ENCODE measurements at regions not wholly inside any gene's neighbourhood (a gene's known extent, or its start where the extent isn't known, plus 50 kb on each side); places are given as distances from the start of the nearest gene placed in this dataset.

DNA sequence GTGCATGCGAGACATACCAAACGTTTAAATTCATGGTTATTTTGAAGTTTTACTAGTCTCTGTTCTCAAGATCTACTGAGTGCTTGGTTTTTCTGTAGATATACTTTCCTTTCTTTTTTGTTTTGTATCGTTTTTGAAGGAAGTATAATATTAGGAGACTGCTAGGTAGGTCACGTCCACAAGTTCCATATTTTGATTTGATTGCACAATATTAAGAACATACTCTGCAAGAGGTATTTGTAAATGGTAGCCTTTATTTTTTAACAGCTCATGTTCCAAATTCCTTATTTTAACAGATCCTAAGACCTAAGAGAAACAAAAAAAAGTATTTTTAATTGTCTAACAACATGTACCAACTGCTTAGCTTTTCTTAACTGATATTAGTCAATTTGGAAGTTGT lies 156.7 kb downstream of the SERPINI1 start:
- no peak for DNase-seq

DNA sequence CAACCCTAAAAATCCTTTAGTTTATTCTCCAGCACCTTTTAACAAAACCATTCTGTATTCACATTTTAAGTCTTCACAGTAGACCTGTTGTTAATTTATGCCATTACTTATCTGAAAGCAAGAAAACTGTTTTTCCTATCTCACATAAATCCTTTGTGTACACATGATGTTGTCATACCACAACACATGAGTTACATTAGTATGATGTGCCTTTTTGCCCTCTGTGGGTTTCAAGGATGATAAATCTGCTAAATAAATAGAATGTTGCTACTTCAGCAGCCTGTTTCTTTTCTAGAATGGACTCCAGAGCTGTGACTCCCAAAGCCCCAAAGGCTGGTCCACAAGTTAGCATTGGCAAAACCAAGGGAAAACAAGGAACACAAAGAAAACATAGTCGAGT lies 151.6 kb downstream of the SERPINI1 start:
- no peak for DNase-seq

DNA sequence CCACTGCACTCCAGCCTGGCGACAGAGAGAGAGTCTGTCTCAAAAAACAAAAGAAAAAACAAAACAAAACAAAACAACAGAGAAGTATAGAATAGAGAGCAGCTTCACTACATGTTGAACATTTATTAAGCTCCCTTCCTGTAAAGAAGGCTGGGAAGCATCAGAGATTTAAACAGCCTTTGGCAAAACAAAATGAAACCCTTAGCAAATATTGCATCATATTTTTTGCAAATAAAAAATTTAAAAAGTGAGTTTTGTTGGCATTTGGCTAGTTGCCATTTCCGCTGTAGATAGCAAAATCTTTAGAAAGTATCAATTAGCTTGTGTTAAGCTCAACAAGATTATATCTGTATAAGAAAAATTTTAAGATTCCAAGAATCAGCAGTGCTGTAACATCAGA lies 151.2 kb downstream of the SERPINI1 start:
- no peak for DNase-seq

DNA sequence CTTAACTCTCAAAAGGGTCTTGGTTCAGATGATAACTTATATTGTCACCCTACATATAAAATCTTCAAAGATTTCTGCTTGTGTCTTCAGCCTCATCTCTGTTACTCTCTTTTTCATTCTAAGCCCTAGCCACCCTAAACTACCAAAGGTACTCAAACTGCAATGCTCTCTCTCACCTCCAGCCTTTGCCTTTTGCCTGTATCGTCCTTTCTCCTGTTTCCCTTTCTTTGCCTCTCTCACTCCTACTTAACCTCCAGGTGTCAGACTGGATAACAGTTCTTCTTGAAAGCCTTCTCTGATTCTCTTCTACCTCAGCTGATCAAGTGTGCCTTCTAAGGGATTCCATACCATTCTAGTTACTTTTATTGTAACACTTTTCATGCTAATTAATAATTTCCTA lies 149.8 kb downstream of the SERPINI1 start:
- no peak for DNase-seq

DNA sequence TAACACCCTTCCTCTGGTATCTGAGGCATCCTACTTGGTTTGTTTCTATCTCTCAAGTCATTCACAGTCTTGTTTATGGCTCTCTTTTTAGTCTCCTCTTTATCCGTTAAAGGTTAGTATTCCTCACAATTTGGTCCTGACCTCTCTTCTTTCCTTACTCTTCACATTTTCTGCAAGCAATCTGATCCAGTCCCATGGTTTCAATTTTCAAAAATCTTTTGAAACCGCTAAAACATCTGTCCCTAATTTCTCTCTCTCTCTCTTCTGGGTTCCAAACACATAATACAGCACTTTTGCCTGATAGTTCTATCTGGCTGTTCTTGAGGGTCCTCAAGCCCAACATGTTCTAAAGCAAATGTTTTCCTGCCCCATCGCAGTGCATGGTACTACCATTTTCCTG lies 149.0 kb downstream of the SERPINI1 start:
- DNase-seq: no peak

DNA sequence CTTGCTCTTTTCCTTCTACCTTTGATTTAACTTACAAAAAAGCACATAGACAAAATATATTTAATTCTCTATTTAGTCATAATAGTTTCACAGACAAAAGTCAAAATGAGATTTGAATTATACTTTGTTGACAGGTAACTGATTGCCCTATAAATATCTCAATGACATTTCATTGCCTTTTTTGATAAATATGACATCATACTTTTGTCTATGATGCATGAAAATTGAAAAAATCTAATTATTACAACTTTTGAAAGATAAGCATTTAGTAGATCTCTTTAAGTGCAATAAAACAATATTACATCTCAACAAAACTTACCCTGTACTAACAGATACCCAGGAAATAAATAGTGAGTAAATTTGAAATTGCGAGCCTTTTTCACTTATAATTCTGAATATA lies 147.9 kb downstream of the SERPINI1 start:
- no peak for DNase-seq

DNA sequence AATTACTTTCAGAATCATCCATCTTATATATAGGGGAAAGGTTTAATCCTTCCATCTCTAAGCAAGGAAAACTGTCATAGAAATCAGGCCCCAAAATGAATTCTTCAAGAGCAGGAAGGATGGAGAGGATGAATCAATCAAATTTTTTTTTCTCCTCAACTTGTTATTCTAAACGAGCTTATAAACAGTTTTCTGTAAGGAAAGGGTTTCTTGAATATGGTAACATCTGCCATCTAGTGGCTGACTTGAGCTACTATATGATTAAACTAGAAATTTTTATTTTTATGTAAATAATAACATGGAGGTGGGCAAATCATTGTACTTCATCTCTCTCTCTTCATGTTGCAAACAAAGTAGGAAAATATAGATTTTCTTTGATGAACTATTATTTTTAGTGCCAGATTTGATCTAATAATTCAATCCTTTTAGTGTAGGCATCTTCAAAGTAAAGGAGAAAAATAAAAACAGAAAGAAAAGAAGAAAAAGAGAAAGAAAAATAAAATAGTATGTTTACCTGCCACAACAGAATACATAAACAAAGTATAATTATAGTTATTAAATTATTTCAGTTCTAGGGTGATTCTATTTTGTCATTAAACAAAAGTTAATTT lies 146.6 kb downstream of the SERPINI1 start:
- peak; percentile 35 for DNase-seq

DNA sequence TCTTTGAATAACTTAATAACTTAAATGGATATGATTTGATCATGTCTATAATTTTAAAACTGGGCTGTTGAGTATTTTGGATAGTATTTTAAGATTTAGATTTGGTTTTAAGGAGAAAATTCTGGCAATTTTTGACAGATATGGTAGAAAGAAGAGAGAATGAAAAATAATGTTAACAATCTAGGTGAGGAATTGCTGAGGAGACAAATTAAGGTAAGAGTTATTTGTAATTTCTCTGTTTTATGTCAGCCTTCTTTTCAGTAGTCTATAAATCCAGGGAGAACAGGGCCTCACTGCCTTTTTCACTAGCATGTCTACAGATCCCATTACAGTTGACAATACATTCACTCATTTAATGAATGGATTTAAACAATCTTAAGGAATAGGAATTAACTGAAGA lies 144.7 kb downstream of the SERPINI1 start:
- DNase-seq: no peak

DNA sequence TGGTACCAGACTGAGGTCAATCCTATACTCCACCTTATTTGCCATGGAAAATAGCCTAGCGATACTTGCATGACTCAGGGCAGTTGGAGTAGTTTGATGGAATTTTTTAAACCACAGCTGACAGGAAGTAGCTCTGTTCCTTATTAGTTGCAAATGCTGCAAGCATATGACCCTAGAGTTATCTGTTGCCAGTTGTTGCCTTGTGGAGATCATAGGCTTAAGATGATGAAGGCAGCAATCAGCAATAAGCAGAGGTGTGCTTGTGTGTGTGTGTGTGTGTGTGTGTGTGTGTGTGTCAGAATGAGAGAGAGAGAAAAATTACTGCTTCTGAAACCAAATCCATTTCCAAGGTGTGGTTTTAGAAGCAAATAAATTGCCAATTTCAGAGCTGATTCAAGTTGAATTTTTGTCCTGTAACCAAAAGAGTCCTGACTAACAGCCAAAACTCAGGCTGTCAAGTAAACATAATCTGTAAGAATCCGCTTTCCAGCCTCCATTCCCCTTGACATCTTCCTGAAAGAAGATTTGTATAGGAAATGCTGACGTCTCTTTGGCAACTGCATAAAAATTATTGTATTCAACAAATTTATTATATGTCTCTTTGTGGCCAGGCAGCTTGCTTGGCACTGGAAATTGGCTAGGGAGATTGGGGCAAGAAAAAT lies 141.2 kb downstream of the SERPINI1 start:
- DNase-seq: no peak
